HAP-1 (cell line): ENCODE measurements at regions not wholly inside any gene's neighbourhood (a gene's known extent, or its start where the extent isn't known, plus 50 kb on each side); places are given as distances from the start of the nearest gene placed in this dataset.

Source experiments
- DNase-seq, 2 experiments: peaks; one replicate each; pipeline ENCODE4 v3.0.0-alpha.2; 2016 to 2020; ENCODE audit warnings: low spot score in 2 of 2
- H3K27me3 ChIP-seq: fragments of 250-450 bp; sonication (Bioruptor Pico); 2 replicates; pipeline ENCODE4 v1.5.1; 2020; ENCODE audit warnings: low read depth, mild to moderate bottlenecking, moderate library complexity
- H3K36me3 ChIP-seq: fragments of 250-450 bp; sonication (Bioruptor Pico); replicated peaks from 2 replicates; pipeline ENCODE4 v1.5.1; 2020; ENCODE audit warnings: mild to moderate bottlenecking
- H3K4me1 ChIP-seq: fragments of 250-450 bp; sonication (Bioruptor Pico); 2 replicates; pipeline ENCODE4 v1.5.1; 2020; ENCODE audit warnings: mild to moderate bottlenecking
- H3K4me3 ChIP-seq: fragments of 250-450 bp; sonication (Bioruptor Pico); 2 replicates; pipeline ENCODE4 v1.5.1; 2020; ENCODE audit warnings: mild to moderate bottlenecking, moderate library complexity
- H3K9me3 ChIP-seq: fragments of 250-450 bp; sonication (Bioruptor Pico); 2 replicates; pipeline ENCODE4 v1.5.1; 2020; ENCODE audit warnings: mild to moderate bottlenecking, moderate library complexity
- in situ Hi-C: fragments of 300-500 bp; cut with MboI; formaldehyde crosslinking; loops from 3 replicates; pipeline ENCODE4 v1.14.3; 2020; ENCODE audit warnings: low sequenced_read_pairs, inconsistent platforms, mixed read lengths

- no peaks in the 10 kb centered on the region for H3K9me3 ChIP-seq
- H3K36me3 ChIP-seq, result no peaks in the 10 kb centered on the region
- no peaks in the 10 kb centered on the region for H3K4me1 ChIP-seq
- no peak overlapping the region for H3K4me3 ChIP-seq
- DNase-seq, result peak; percentile 7 to 25
- H3K27me3 ChIP-seq, result no peaks in the 10 kb centered on the region
- in situ Hi-C loops, result no loop called here
Measured at GRCh38 chrX:11908371-11908770, 150.3 kb downstream of the MSL3 start.

- DNase-seq, result no peak
- H3K4me1 ChIP-seq, result no peaks in the 10 kb centered on the region
- no peak overlapping the region for H3K4me3 ChIP-seq
- in situ Hi-C loops, result no loop called here
- no peaks in the 10 kb centered on the region for H3K27me3 ChIP-seq
- H3K36me3 ChIP-seq, result no peaks in the 10 kb centered on the region
- H3K9me3 ChIP-seq, result no peaks in the 10 kb centered on the region
Measured at GRCh38 chrX:11913001-11913400, 155.0 kb downstream of the MSL3 start.

- H3K27me3 ChIP-seq, result no peaks in the 10 kb centered on the region
- H3K4me3 ChIP-seq, result no peak overlapping the region
- no peaks in the 10 kb centered on the region for H3K9me3 ChIP-seq
- in situ Hi-C loops, result no loop called here
- DNase-seq, result no peak
- no peaks in the 10 kb centered on the region for H3K4me1 ChIP-seq
- H3K36me3 ChIP-seq, result no peaks in the 10 kb centered on the region
Measured at GRCh38 chrX:11929476-11929875, 171.4 kb downstream of the MSL3 start.

GRCh38 chrX:11932423-11932822, 174.4 kb downstream of the MSL3 start:
- no peaks in the 10 kb centered on the region for H3K4me1 ChIP-seq
- in situ Hi-C loops, result no loop called here
- H3K27me3 ChIP-seq, result no peaks in the 10 kb centered on the region
- H3K9me3 ChIP-seq, result no peaks in the 10 kb centered on the region
- no peak overlapping the region for H3K4me3 ChIP-seq
- no peak for DNase-seq
- H3K36me3 ChIP-seq, result no peaks in the 10 kb centered on the region

GRCh38 chrX:11934089-11934488, 176.1 kb downstream of the MSL3 start:
- no peaks in the 10 kb centered on the region for H3K9me3 ChIP-seq
- no peak for DNase-seq
- in situ Hi-C loops, result no loop called here
- no peaks in the 10 kb centered on the region for H3K4me1 ChIP-seq
- H3K36me3 ChIP-seq, result no peaks in the 10 kb centered on the region
- H3K4me3 ChIP-seq, result no peak overlapping the region
- H3K27me3 ChIP-seq, result no peaks in the 10 kb centered on the region

GRCh38 chrX:11941571-11941970, 183.5 kb downstream of the MSL3 start:
- Histone ChIP-seq H3K36me3 (no peaks in the 10 kb centered on the region), H3K4me1 (no peaks in the 10 kb centered on the region), H3K9me3 (no peaks in the 10 kb centered on the region), H3K27me3 (no peaks in the 10 kb centered on the region), H3K4me3 (no peak overlapping the region)
- in situ Hi-C loops, result no loop called here
- DNase-seq, result no peak

GRCh38 chrX:11944501-11944900, 186.5 kb downstream of the MSL3 start:
- peak in 1 of 2 experiments; percentile 57 for DNase-seq
- no peaks in the 10 kb centered on the region for H3K36me3 ChIP-seq
- H3K27me3 ChIP-seq, result no peaks in the 10 kb centered on the region

GRCh38 chrX:11949291-11949690, 189.0 kb upstream of the FRMPD4 start:
- H3K4me1 ChIP-seq, result no peaks in the 10 kb centered on the region
- H3K27me3 ChIP-seq, result no peaks in the 10 kb centered on the region
- no peaks in the 10 kb centered on the region for H3K9me3 ChIP-seq
- in situ Hi-C loops, result no loop called here
- H3K4me3 ChIP-seq, result no peak overlapping the region
- no peaks in the 10 kb centered on the region for H3K36me3 ChIP-seq
- no peak for DNase-seq

More at GRCh38 chrX:11944501-11944900, 186.5 kb downstream of the MSL3 start:
- Histone ChIP-seq H3K9me3 (no peaks in the 10 kb centered on the region), H3K4me1 (no peaks in the 10 kb centered on the region), H3K4me3 (no peak overlapping the region)
- in situ Hi-C loops, result no loop called here

- H3K9me3 ChIP-seq, result no peaks in the 10 kb centered on the region
- H3K27me3 ChIP-seq, result no peaks in the 10 kb centered on the region; the same call in 1 of the 2 replicates
- no peak for DNase-seq
- in situ Hi-C loops, result no loop called here
- H3K4me1 ChIP-seq, result no peaks in the 10 kb centered on the region
- H3K4me3 ChIP-seq, result no peak overlapping the region
- H3K36me3 ChIP-seq, result no peaks in the 10 kb centered on the region
Measured at GRCh38 chrX:11952176-11952720, 186.0 kb upstream of the FRMPD4 start.

GRCh38 chrX:11953615-11954014, 184.7 kb upstream of the FRMPD4 start:
- Histone ChIP-seq H3K36me3 (no peaks in the 10 kb centered on the region), H3K4me3 (no peak overlapping the region), H3K9me3 (no peaks in the 10 kb centered on the region), H3K27me3 (no peaks in the 10 kb centered on the region; the same call in 1 of the 2 replicates), H3K4me1 (no peaks in the 10 kb centered on the region)
- no peak for DNase-seq
- in situ Hi-C loops, result no loop called here

- Histone ChIP-seq H3K4me1 (no peaks in the 10 kb centered on the region), H3K9me3 (no peaks in the 10 kb centered on the region), H3K4me3 (no peak overlapping the region), H3K27me3 (no peaks in the 10 kb centered on the region; the same call in 1 of the 2 replicates), H3K36me3 (no peaks in the 10 kb centered on the region)
- in situ Hi-C loops, result no loop called here
- no peak for DNase-seq
Measured at GRCh38 chrX:11954176-11954575, 184.1 kb upstream of the FRMPD4 start.

GRCh38 chrX:11960031-11960430, 178.2 kb upstream of the FRMPD4 start:
- no peaks in the 10 kb centered on the region for H3K36me3 ChIP-seq
- no peaks in the 10 kb centered on the region for H3K4me1 ChIP-seq
- in situ Hi-C loops, result no loop called here
- no peaks in the 10 kb centered on the region for H3K9me3 ChIP-seq
- H3K4me3 ChIP-seq, result no peak overlapping the region
- H3K27me3 ChIP-seq, result no peaks in the 10 kb centered on the region; the same call in 1 of the 2 replicates
- DNase-seq, result no peak

- no peak for DNase-seq
- in situ Hi-C loops, result no loop called here
- Histone ChIP-seq H3K27me3 (no peaks in the 10 kb centered on the region), H3K36me3 (no peaks in the 10 kb centered on the region), H3K4me1 (no peaks in the 10 kb centered on the region), H3K4me3 (no peak overlapping the region), H3K9me3 (no peaks in the 10 kb centered on the region)
Measured at GRCh38 chrX:11965436-11965835, 172.8 kb upstream of the FRMPD4 start.

- Histone ChIP-seq H3K4me1 (no peaks in the 10 kb centered on the region), H3K36me3 (no peaks in the 10 kb centered on the region), H3K9me3 (no peaks in the 10 kb centered on the region), H3K4me3 (no peak overlapping the region), H3K27me3 (no peaks in the 10 kb centered on the region)
- no peak for DNase-seq
- in situ Hi-C loops, result no loop called here
Measured at GRCh38 chrX:11967986-11968869, 170.0 kb upstream of the FRMPD4 start.
